ENCODE measurements at regions not wholly inside any gene's neighbourhood (a gene's known extent, or its start where the extent isn't known, plus 50 kb on each side); places are given as distances from the start of the nearest gene placed in this dataset.

- no peak overlapping the region for H3K27ac ChIP-seq (ENCODE audit: low read length)
- H3K36me3 ChIP-seq (ENCODE audit: control insufficient read depth, insufficient read depth, low read length) = no peaks in the 10 kb centered on the region
- ChIA-PET POLR2A (no interaction called here), CTCF (no interaction called here)
- H3K9me3 ChIP-seq (ENCODE audit: control insufficient read depth, insufficient read depth, low read depth, low read length) = no peaks in the 10 kb centered on the region
- BruUV-seq (replicated peaks) = no TSS peak
- intact Hi-C loops (cut with micrococcal nuclease; ENCODE audit: unreplicated experiment) = no loop called here
- H3K4me3 ChIP-seq (ENCODE audit: low read depth in 2 of 2, low read length in 2 of 2) = no peak overlapping the region
- H3K27me3 ChIP-seq (ENCODE audit: control insufficient read depth, insufficient read depth, low read length) = peaks cover 5% of the 10 kb centered on the region; the same call in 1 of the 2 replicates
- no peaks in the 10 kb centered on the region for H3K4me1 ChIP-seq (ENCODE audit: control insufficient read depth, insufficient read depth, low read length)
- TF ChIP-seq CTCF (IDR thresholded peaks at IDR 0.05) (no peak), POLR2AphosphoS5 (IDR thresholded peaks at IDR 0.05; ENCODE audit: low read depth, low read length) (no peak)
- in situ Hi-C loops (cut with HindIII; ENCODE audit: low pct_unique_long_range_greater_than_20kb, low sequenced_read_pairs) = no loop called here
- no peak for DNase-seq (ENCODE audit: low read depth, low spot score)
- no peak for ATAC-seq
Measured at GRCh38 chr11:112382561-112382960, 121.9 kb upstream of the PLET1 start.

GRCh38 chr11:112388496-112388895 lies 127.8 kb upstream of the PLET1 start:
- in situ Hi-C loops (cut with HindIII; ENCODE audit: low pct_unique_long_range_greater_than_20kb, low sequenced_read_pairs) (no loop called here), intact Hi-C loops (cut with micrococcal nuclease; ENCODE audit: unreplicated experiment) (no loop called here)
- H3K4me3 ChIP-seq (ENCODE audit: low read depth in 2 of 2, low read length in 2 of 2) = no peak overlapping the region
- no peaks in the 10 kb centered on the region for H3K36me3 ChIP-seq (ENCODE audit: control insufficient read depth, insufficient read depth, low read length)
- H3K9me3 ChIP-seq (ENCODE audit: control insufficient read depth, insufficient read depth, low read depth, low read length) = no peaks in the 10 kb centered on the region
- TF ChIP-seq CTCF (IDR thresholded peaks at IDR 0.05) (no peak), POLR2AphosphoS5 (IDR thresholded peaks at IDR 0.05; ENCODE audit: low read depth, low read length) (no peak), TCF7L2 (IDR thresholded peaks at IDR 0.05; ENCODE audit: low read depth, low read length) (no peak), SIN3A (IDR thresholded peaks at IDR 0.05; ENCODE audit: borderline replicate concordance, insufficient read depth, low read depth, low read length) (no peak), REST (IDR thresholded peaks at IDR 0.05; ENCODE audit: insufficient read depth in 1 of 2, low read depth in 2 of 2, low read length in 1 of 2) (no peak)
- DNase-seq (ENCODE audit: low read depth, low spot score) = no peak
- H3K27ac ChIP-seq (ENCODE audit: low read length) = no peak overlapping the region
- no peaks in the 10 kb centered on the region for H3K27me3 ChIP-seq (ENCODE audit: control insufficient read depth, insufficient read depth, low read length)
- ATAC-seq = no peak
- H3K4me1 ChIP-seq (ENCODE audit: control insufficient read depth, insufficient read depth, low read length) = no peaks in the 10 kb centered on the region
- ChIA-PET CTCF (no interaction called here), POLR2A (no interaction called here)
- BruUV-seq (replicated peaks) = no TSS peak

GRCh38 chr11:112391086-112391485 lies 130.4 kb upstream of the PLET1 start:
- DNase-seq (ENCODE audit: low read depth, low spot score) (no peak), ATAC-seq (no peak)
- CTCF ChIA-PET = no interaction called here
- intact Hi-C loops (cut with micrococcal nuclease; ENCODE audit: unreplicated experiment) (no loop called here), in situ Hi-C loops (cut with HindIII; ENCODE audit: low pct_unique_long_range_greater_than_20kb, low sequenced_read_pairs) (no loop called here)
- Histone ChIP-seq H3K4me1 (ENCODE audit: control insufficient read depth, insufficient read depth, low read length) (no peaks in the 10 kb centered on the region), H3K9me3 (ENCODE audit: control insufficient read depth, insufficient read depth, low read depth, low read length) (no peaks in the 10 kb centered on the region), H3K27ac (ENCODE audit: low read length) (no peak overlapping the region), H3K27me3 (ENCODE audit: control insufficient read depth, insufficient read depth, low read length) (0 out of 2 replicates have a peak, but pooled peaks cover 2% of the 10 kb centered on the region), H3K4me3 (ENCODE audit: low read depth in 2 of 2, low read length in 2 of 2) (no peak overlapping the region), H3K36me3 (ENCODE audit: control insufficient read depth, insufficient read depth, low read length) (no peaks in the 10 kb centered on the region)
- POLR2A ChIA-PET = no interaction called here
- no peak for TF ChIP-seq CTCF (IDR thresholded peaks at IDR 0.05)
- no TSS peak for BruUV-seq (replicated peaks)
